ENCODE measurements at regions not wholly inside any gene's neighbourhood (a gene's known extent, or its start where the extent isn't known, plus 50 kb on each side); places are given as distances from the start of the nearest gene placed in this dataset.

- no peak for TF ChIP-seq POLR2A (IDR thresholded peaks at IDR 0.05)
- TF ChIP-seq CTCF (IDR thresholded peaks at IDR 0.05): no peak
These were observed 90.2 kb upstream of the CSNK1A1L start for GRCh38 chr13:37195621-37196020.

Data from esophagus squamous epithelium (tissue), 4 donors.